ENCODE measurements at regions not wholly inside any gene's neighbourhood (a gene's known extent, or its start where the extent isn't known, plus 50 kb on each side); places are given as distances from the start of the nearest gene placed in this dataset.

DNA sequence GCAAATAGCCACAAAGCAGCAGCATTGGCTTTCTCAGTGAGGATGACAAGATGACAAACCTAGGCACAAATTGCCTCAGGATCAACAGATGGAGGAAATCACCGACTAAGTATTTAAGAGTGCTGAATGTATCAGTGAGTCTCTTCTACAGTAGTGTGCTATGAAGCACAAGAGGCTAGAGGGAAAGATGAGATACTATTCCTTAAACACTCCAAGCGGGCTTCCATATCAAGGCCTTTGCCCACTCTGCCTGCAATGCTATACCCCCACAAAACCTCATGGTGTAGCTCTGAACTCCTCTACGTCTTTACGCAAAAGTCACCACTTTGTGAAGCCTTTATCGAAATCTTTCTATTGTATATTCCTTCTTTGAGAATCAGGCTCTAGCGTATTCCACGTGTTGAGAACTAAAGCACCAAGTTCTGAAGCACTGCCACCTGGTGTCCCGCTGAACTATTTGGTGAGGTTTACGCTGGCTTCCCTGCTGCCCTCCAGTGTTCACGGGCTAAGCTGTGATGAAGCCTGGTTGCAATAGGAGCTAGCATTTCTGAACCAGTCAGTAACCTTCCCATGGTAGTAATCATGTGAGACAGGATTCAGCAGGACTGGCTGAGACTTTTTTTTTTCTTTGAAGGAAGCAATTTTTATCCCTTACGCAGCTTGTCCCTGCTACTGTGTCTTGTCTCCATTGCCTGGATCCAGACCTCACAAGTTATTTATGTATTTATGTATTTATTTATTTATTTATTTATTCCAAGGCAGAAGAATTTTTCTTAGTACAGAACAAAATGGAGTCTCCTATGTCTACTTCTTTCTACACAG is 426.5 kb upstream of the OR4E1 start (continued):
- peak; percentile 63; the same call in 1 of the 2 replicates for TF ChIP-seq TFDP1 (CRISPR knock-in tag; IDR thresholded peaks at IDR 0.05; ENCODE audit: borderline replicate concordance)
- no peak for TF ChIP-seq ZBTB26 (CRISPR knock-in tag; IDR thresholded peaks at IDR 0.05; ENCODE audit: borderline replicate concordance)
- TF ChIP-seq, protein P1, sequence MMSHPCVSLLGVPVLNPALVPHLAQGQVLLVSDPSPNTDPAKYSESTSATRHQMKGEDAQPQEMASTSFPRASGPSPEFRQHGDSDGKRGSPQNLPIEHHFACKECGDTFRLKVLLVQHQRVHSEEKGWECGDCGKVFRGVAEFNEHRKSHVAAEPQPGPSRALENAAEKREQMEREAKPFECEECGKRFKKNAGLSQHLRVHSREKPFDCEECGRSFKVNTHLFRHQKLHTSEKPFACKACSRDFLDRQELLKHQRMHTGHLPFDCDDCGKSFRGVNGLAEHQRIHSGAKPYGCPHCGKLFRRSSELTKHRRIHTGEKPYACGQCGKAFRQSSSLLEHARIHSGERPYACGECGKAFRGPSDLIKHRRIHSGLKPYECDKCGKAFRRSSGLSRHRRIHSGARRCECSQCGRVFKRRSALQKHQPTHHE (CRISPR knock-in tag; IDR thresholded peaks at IDR 0.05; ENCODE audit: borderline replicate concordance) = no peak
- TF ChIP-seq RAD51 (IDR thresholded peaks at IDR 0.05; ENCODE audit: borderline replicate concordance) = no peak
- peak; percentile 71; the same call in 1 of the 2 replicates for TF ChIP-seq ZNF614 (CRISPR knock-in tag; IDR thresholded peaks at IDR 0.05; ENCODE audit: borderline replicate concordance)
- TF ChIP-seq, protein P2, sequence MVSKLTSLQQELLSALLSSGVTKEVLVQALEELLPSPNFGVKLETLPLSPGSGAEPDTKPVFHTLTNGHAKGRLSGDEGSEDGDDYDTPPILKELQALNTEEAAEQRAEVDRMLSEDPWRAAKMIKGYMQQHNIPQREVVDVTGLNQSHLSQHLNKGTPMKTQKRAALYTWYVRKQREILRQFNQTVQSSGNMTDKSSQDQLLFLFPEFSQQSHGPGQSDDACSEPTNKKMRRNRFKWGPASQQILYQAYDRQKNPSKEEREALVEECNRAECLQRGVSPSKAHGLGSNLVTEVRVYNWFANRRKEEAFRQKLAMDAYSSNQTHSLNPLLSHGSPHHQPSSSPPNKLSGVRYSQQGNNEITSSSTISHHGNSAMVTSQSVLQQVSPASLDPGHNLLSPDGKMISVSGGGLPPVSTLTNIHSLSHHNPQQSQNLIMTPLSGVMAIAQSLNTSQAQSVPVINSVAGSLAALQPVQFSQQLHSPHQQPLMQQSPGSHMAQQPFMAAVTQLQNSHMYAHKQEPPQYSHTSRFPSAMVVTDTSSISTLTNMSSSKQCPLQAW (CRISPR knock-in tag; IDR thresholded peaks at IDR 0.05) = 0 out of 2 replicates have a peak, but pooled peaks have one; percentile 41
- no peak for TF ChIP-seq ARHGAP35 (CRISPR knock-in tag; IDR thresholded peaks at IDR 0.05; ENCODE audit: borderline replicate concordance)
- TF ChIP-seq HHEX (CRISPR knock-in tag; IDR thresholded peaks at IDR 0.05) = no peak
- peak; percentile 79; the same call in 1 of the 2 replicates for TF ChIP-seq MIER2 (CRISPR knock-in tag; IDR thresholded peaks at IDR 0.05)
- TF ChIP-seq STAG1 (CRISPR knock-in tag; IDR thresholded peaks at IDR 0.05) = peak; percentile 65
- TF ChIP-seq HOXA3 (CRISPR knock-in tag; IDR thresholded peaks at IDR 0.05) = 0 out of 2 replicates have a peak, but pooled peaks have one; percentile 35
- TF ChIP-seq ZNF784 (CRISPR knock-in tag; IDR thresholded peaks at IDR 0.05; ENCODE audit: borderline replicate concordance) = no peak
- TF ChIP-seq SIX1 (CRISPR knock-in tag; IDR thresholded peaks at IDR 0.05; ENCODE audit: borderline replicate concordance) = peak; percentile 49; the same call in 1 of the 2 replicates
- no peak; the same call in 1 of the 2 replicates for TF ChIP-seq FOXK1 (CRISPR knock-in tag; IDR thresholded peaks at IDR 0.05; ENCODE audit: borderline replicate concordance, low read depth)
- no peak for TF ChIP-seq SMAD3 (CRISPR knock-in tag; IDR thresholded peaks at IDR 0.05)
- TF ChIP-seq SP140L (CRISPR knock-in tag; IDR thresholded peaks at IDR 0.05; ENCODE audit: borderline replicate concordance) = 0 out of 2 replicates have a peak, but pooled peaks have one; percentile 93
- TF ChIP-seq, protein P3, sequence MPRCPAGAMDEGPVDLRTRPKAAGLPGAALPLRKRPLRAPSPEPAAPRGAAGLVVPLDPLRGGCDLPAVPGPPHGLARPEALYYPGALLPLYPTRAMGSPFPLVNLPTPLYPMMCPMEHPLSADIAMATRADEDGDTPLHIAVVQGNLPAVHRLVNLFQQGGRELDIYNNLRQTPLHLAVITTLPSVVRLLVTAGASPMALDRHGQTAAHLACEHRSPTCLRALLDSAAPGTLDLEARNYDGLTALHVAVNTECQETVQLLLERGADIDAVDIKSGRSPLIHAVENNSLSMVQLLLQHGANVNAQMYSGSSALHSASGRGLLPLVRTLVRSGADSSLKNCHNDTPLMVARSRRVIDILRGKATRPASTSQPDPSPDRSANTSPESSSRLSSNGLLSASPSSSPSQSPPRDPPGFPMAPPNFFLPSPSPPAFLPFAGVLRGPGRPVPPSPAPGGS (CRISPR knock-in tag; IDR thresholded peaks at IDR 0.05) = no peak

Data from HepG2 (cell line).